Fibroblast of lung (primary cell): ENCODE measurements at regions not wholly inside any gene's neighbourhood (a gene's known extent, or its start where the extent isn't known, plus 50 kb on each side); places are given as distances from the start of the nearest gene placed in this dataset.

Experiments used
- CTCF ChIP-seq, 2 donors: IDR thresholded peaks in 1 of 2; conservative IDR thresholded peaks in 1 of 2; 1 replicate in 1 of 2; 2 replicates in 1 of 2; pipeline ENCODE4 v1.5.1; 2011 to 2012; ENCODE audit warnings: low read length in 2 of 2, control low read depth in 1 of 2, inconsistent platforms in 1 of 2, low read depth in 1 of 2, mild to moderate bottlenecking in 1 of 2
- EZH2 ChIP-seq: IDR thresholded peaks from 2 replicates; pipeline ENCODE4 v1.5.1; 2012; ENCODE audit warnings: low read length, control low read depth, mild to moderate bottlenecking; ENCODE audit errors: missing control alignments

- TF ChIP-seq CTCF (conservative IDR thresholded peaks at IDR 0.05 in 1 of 2, IDR thresholded peaks at IDR 0.05 in 1 of 2; ENCODE audit: low read depth in 1 of 2, low read length in 2 of 2) (no peak), EZH2 (no peak)
Observed at GRCh38 chr5:118531276-118531675, 457.1 kb downstream of the DTWD2 start.
